Endothelial cell (in vitro differentiated cells): ENCODE measurements at regions not wholly inside any gene's neighbourhood (a gene's known extent, or its start where the extent isn't known, plus 50 kb on each side); places are given as distances from the start of the nearest gene placed in this dataset.

Source experiments
- DNase-seq: peaks from one replicate; pipeline ENCODE4 v3.0.0; 2021; ENCODE audit warnings: low spot score
- H3K27ac Mint-ChIP-seq: one replicate; pipeline ENCODE4 v1.8.0; 2021; ENCODE audit warnings: mixed read lengths, inconsistent platforms; ENCODE audit not compliant: unreplicated experiment
- H3K27me3 Mint-ChIP-seq: one replicate; pipeline ENCODE4 v1.8.0; 2021; ENCODE audit warnings: mild to moderate bottlenecking, moderate library complexity, mixed read lengths, inconsistent platforms; ENCODE audit not compliant: unreplicated experiment
- H3K36me3 Mint-ChIP-seq: one replicate; pipeline ENCODE4 v1.8.0; 2021; ENCODE audit warnings: mild to moderate bottlenecking, low read depth, mixed read lengths, inconsistent platforms; ENCODE audit not compliant: unreplicated experiment
- H3K4me1 Mint-ChIP-seq: one replicate; pipeline ENCODE4 v1.8.0; 2021; ENCODE audit warnings: mild to moderate bottlenecking, mixed read lengths, inconsistent platforms; ENCODE audit not compliant: unreplicated experiment
- H3K4me3 Mint-ChIP-seq: one replicate; pipeline ENCODE4 v1.8.0; 2021; ENCODE audit warnings: mild to moderate bottlenecking, mixed read lengths, inconsistent platforms; ENCODE audit not compliant: unreplicated experiment
- H3K9me3 Mint-ChIP-seq: one replicate; pipeline ENCODE4 v1.8.0; 2021; ENCODE audit warnings: mixed read lengths, inconsistent platforms; ENCODE audit not compliant: unreplicated experiment
- TF ChIP-seq, protein P1 (sequence below): fragments of 200-600 bp; sonication (generic); IDR thresholded peaks from one replicate; pipeline ENCODE4 v1.5.0; 2021; ENCODE audit warnings: antibody characterized with exemption; ENCODE audit not compliant: unreplicated experiment

DNA sequence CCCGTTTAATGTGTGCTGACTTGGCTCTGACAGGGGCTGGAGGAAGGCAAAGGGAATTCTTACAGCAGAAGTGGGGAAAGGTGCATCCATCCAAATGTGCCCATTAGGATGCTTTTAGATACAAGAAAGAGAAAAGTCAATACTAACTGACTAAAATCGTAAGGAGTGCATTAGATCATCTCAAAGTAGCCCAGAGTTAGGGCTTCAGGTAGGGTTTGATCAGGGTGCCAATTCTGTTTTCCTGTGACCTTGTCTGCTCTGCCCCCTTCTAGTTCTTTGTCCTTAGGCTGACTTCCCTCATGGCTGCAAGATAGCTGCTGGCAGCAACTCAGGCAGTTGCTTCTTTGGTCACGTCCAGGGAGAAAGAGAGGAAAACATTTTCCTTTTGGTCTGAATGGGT is 240.8 kb downstream of the CDC5L start:
- TF ChIP-seq, protein P1, sequence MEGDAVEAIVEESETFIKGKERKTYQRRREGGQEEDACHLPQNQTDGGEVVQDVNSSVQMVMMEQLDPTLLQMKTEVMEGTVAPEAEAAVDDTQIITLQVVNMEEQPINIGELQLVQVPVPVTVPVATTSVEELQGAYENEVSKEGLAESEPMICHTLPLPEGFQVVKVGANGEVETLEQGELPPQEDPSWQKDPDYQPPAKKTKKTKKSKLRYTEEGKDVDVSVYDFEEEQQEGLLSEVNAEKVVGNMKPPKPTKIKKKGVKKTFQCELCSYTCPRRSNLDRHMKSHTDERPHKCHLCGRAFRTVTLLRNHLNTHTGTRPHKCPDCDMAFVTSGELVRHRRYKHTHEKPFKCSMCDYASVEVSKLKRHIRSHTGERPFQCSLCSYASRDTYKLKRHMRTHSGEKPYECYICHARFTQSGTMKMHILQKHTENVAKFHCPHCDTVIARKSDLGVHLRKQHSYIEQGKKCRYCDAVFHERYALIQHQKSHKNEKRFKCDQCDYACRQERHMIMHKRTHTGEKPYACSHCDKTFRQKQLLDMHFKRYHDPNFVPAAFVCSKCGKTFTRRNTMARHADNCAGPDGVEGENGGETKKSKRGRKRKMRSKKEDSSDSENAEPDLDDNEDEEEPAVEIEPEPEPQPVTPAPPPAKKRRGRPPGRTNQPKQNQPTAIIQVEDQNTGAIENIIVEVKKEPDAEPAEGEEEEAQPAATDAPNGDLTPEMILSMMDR, result no peak
- no peak overlapping the region for H3K4me3 Mint-ChIP-seq
- peaks cover 23% of the 10 kb centered on the region for H3K4me1 Mint-ChIP-seq
- no peaks in the 10 kb centered on the region for H3K36me3 Mint-ChIP-seq
- peaks cover 7% of the 10 kb centered on the region for H3K27me3 Mint-ChIP-seq
- no peaks in the 10 kb centered on the region for H3K9me3 Mint-ChIP-seq
- no peak overlapping the region for H3K27ac Mint-ChIP-seq
- DNase-seq, result no peak

DNA sequence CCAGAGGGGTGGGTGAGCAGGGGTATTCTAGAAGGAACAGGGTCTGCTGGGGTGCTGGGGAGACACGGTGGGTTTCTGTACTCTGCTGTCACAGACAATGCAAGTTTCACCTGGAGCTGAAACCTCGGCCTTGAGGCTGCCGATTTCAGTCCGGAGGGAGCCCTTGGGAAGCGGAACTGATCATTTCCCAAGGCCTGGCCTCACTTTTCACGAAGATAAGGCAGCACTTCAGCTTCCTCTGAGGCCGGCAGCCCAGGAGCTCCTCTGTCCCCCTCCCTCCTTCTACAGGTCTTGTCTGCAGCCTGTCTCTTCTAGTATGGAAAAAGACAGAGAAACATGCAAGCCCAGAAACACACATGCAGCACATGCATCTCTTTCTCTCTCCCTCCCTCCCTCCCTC is 242.1 kb downstream of the CDC5L start:
- peaks cover 20% of the 10 kb centered on the region for H3K4me1 Mint-ChIP-seq
- TF ChIP-seq, protein P1, result no peak
- peaks cover 7% of the 10 kb centered on the region for H3K27me3 Mint-ChIP-seq
- DNase-seq, result peak; percentile 10
- no peak overlapping the region for H3K4me3 Mint-ChIP-seq
- no peaks in the 10 kb centered on the region for H3K9me3 Mint-ChIP-seq
- no peak overlapping the region for H3K27ac Mint-ChIP-seq
- no peaks in the 10 kb centered on the region for H3K36me3 Mint-ChIP-seq

DNA sequence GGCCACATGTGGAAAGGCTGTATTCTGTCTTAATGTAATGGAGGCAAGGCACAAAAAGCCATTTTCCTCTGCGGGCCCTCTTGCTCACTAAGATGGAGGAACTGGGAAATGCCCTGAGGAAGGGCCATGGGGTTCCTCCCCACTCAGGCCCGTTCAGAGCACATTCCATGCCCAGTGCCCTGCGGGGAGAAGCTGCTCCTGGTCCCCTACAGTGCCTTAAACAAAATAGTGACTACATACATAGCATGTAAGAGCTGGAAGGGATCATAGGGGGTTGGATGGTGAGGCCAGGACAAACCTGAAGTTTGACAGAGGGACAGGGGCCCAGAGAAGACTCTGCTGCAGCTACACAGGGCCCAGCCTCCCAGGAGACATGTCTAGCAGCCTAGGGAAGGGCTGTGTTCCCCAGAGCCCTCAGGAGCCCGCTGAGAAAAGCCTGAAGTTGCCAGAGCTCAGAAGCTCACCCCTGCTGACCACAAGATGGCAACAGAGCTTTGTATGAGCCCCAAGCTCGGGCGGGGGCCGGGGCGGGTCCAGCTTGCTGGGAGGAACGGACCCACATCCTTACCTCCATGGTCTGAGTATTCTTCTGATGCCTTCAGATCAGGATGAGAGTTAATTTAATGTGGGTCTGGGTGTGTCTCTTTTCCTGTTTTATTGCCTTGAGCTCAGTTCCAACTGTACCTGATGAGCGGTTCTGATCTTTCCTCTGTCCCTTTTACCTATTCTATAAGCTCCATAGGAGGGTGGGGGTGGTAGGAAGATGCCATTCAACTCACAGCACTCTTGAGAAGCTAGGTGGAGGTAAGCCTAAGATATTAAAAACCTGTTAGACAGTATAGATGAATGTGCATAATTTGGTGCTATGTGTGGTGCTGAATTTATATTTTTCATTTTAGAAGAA is 242.9 kb downstream of the CDC5L start:
- peak; percentile 60 for DNase-seq
- H3K4me1 Mint-ChIP-seq, result peaks cover 20% of the 10 kb centered on the region
- no peaks in the 10 kb centered on the region for H3K9me3 Mint-ChIP-seq
- TF ChIP-seq, protein P1, result peak; percentile 21
- peaks cover 7% of the 10 kb centered on the region for H3K27me3 Mint-ChIP-seq
- no peak overlapping the region for H3K4me3 Mint-ChIP-seq
- H3K27ac Mint-ChIP-seq, result no peak overlapping the region
- no peaks in the 10 kb centered on the region for H3K36me3 Mint-ChIP-seq

DNA sequence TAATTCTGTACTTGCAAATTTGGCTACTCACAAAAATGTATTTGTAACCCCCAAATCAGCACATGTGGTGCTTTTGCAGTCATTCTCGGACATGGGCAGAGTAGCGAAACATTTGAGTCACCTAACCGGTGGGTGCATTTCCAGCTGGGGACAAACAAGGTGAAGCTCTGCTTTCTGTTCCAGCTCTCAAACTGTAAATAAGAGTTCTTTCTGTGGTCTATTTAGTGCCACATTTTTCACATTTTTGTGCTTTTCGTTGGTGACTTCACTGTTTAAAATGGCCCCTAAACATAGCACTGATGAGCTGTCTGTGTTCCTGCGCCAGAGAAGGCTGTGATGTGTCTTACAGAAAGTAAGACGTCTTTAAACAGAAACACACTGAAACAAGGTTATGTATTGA is 244.5 kb downstream of the CDC5L start:
- no peak overlapping the region for H3K27ac Mint-ChIP-seq

DNA sequence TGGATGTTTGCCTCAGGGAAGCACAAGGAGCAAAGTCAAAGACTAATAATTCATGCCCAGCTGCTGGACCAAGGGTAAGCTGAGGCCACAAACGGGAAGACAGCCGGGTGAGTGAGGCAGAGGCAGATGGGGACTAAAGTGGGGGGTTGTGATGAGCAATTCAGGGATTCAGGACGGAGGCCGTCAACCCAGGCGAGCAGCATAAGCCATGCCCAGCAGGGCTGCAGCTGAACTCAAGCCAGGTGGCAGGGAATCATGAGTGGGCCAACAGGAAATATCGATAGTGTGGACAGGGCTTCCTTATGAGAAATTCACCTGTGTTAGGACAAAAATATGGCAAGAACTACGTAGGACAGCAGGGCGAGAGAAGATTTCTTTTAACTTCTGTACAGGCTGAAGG is 246.8 kb downstream of the CDC5L start:
- no peaks in the 10 kb centered on the region for H3K9me3 Mint-ChIP-seq
- no peak for DNase-seq
- TF ChIP-seq, protein P1, result no peak
- H3K4me1 Mint-ChIP-seq, result no peaks in the 10 kb centered on the region
- H3K36me3 Mint-ChIP-seq, result no peaks in the 10 kb centered on the region
- peaks cover 4% of the 10 kb centered on the region for H3K27me3 Mint-ChIP-seq
- no peak overlapping the region for H3K4me3 Mint-ChIP-seq
- no peak overlapping the region for H3K27ac Mint-ChIP-seq

More for the DNA sequence above, 244.5 kb downstream of the CDC5L start:
- Mint-ChIP-seq H3K36me3 (no peaks in the 10 kb centered on the region), H3K4me3 (no peak overlapping the region), H3K9me3 (no peaks in the 10 kb centered on the region), H3K4me1 (peaks cover 9% of the 10 kb centered on the region), H3K27me3 (peaks cover 1% of the 10 kb centered on the region)
- DNase-seq, result no peak
- TF ChIP-seq, protein P1, result no peak
